IMR-90 (cell line): ENCODE measurements at regions not wholly inside any gene's neighbourhood (a gene's known extent, or its start where the extent isn't known, plus 50 kb on each side); places are given as distances from the start of the nearest gene placed in this dataset.
A peak's percentile ranks its signal among the peaks of the same experiment; 100 is the strongest.

Source experiments
- ATAC-seq: fragments of 200-7000 bp; cut with Tn5 transposase; 2 replicates; pipeline ENCODE4 v1.9.1; 2020; ENCODE audit warnings: low read depth, mild to moderate bottlenecking, moderate library complexity
- BruUV-seq: library from RNA; stranded (reverse); fragments of 400-500 nt; replicated peaks from 2 replicates; lab custom pipeline; 2021; lab: Mats Ljungman, UMichigan
- CTCF ChIA-PET: fragments of 300-600 bp; formaldehyde crosslinking; extraction: SDS; loops from one replicate; lab custom pipeline; 2021; ENCODE audit warnings: antibody characterized with exemption; lab: Yijun Ruan, JAX
- POLR2A ChIA-PET: fragments of 300-600 bp; sonication (Branson Sonifier 250); formaldehyde crosslinking; loops from one replicate; lab custom pipeline; 2022; ENCODE audit warnings: antibody characterized with exemption; ENCODE audit not compliant: unreplicated experiment; lab: Charles Lee
- DNase-seq: peaks from one replicate; pipeline ENCODE4 v3.0.0; 2013
- H2AFZ ChIP-seq: replicated peaks from 2 replicates; pipeline ENCODE3; 2013; ENCODE audit warnings: low read length, mild to moderate bottlenecking; ENCODE audit not compliant: poor library complexity
- H2AK5ac ChIP-seq: 2 replicates; pipeline ENCODE4 v1.6.1; 2013; ENCODE audit warnings: low read depth, low read length, inconsistent platforms
- H2AK9ac ChIP-seq: replicated peaks from 2 replicates; pipeline ENCODE3; 2013; ENCODE audit warnings: mild to moderate bottlenecking, low read depth, low read length, moderate library complexity; ENCODE audit not compliant: poor library complexity
- H2BK120ac ChIP-seq: 2 replicates; pipeline ENCODE4 v1.6.1; 2013; ENCODE audit warnings: low read depth, low read length, inconsistent platforms
- H2BK15ac ChIP-seq: 3 replicates; pipeline ENCODE4 v1.6.1; 2013; ENCODE audit warnings: low read depth, low read length, inconsistent platforms
- H2BK20ac ChIP-seq: 2 replicates; pipeline ENCODE4 v1.6.1; 2013; ENCODE audit warnings: low read depth, mild to moderate bottlenecking, inconsistent platforms, low read length, moderate library complexity
- H2BK5ac ChIP-seq: 2 replicates; pipeline ENCODE4 v1.6.1; 2013; ENCODE audit warnings: mild to moderate bottlenecking, low read depth, low read length, inconsistent platforms; ENCODE audit not compliant: poor library complexity, severe bottlenecking
- H3K14ac ChIP-seq: replicated peaks from 2 replicates; pipeline ENCODE4 v1.6.1; 2013; ENCODE audit warnings: low read depth, low read length, inconsistent platforms
- H3K18ac ChIP-seq: 2 replicates; pipeline ENCODE4 v1.6.1; 2013; ENCODE audit warnings: low read depth, low read length, control low read depth
- H3K23ac ChIP-seq: 2 replicates; pipeline ENCODE4 v1.6.1; 2013; ENCODE audit warnings: low read depth, low read length, inconsistent platforms
- H3K27ac ChIP-seq: 2 replicates; pipeline ENCODE4 v1.5.1; 2013; ENCODE audit warnings: mild to moderate bottlenecking, control low read depth, low read length; ENCODE audit not compliant: insufficient read depth
- H3K27me3 ChIP-seq: 2 replicates; pipeline ENCODE4 v1.6.1; 2013; ENCODE audit warnings: low read length; ENCODE audit not compliant: control insufficient read depth, insufficient read depth
- H3K36me3 ChIP-seq: 2 replicates; pipeline ENCODE4 v1.6.1; 2013; ENCODE audit warnings: low read length, mixed read lengths; ENCODE audit not compliant: control insufficient read depth, insufficient read depth
- H3K4ac ChIP-seq: 2 replicates; pipeline ENCODE4 v1.6.1; 2013; ENCODE audit warnings: low read depth, low read length, inconsistent platforms
- H3K4me1 ChIP-seq: 2 replicates; pipeline ENCODE4 v1.6.1; 2013; ENCODE audit warnings: low read length, mixed read lengths; ENCODE audit not compliant: control insufficient read depth, insufficient read depth
- H3K4me2 ChIP-seq: 2 replicates; pipeline ENCODE4 v1.6.1; 2013; ENCODE audit warnings: low read depth, mild to moderate bottlenecking, control low read depth, low read length, moderate library complexity
- H3K4me3 ChIP-seq: 2 replicates; pipeline ENCODE4 v1.5.1; 2013; ENCODE audit warnings: low read depth, mild to moderate bottlenecking, control low read depth, low read length, moderate library complexity; ENCODE audit not compliant: insufficient read depth
- H3K56ac ChIP-seq: 2 replicates; pipeline ENCODE4 v1.6.1; 2013; ENCODE audit warnings: low read length, inconsistent platforms; ENCODE audit not compliant: insufficient read depth; ENCODE audit errors: extremely low read depth
- H3K79me1 ChIP-seq, 2 experiments: 2 replicates each; pipeline ENCODE4 v1.6.1; 2013; ENCODE audit warnings: low read length in 2 of 2, inconsistent platforms in 1 of 2, low read depth in 1 of 2
- H3K9ac ChIP-seq: 2 replicates; pipeline ENCODE4 v1.6.1; 2013; ENCODE audit warnings: low read depth, low read length, control low read depth
- H3K9me1 ChIP-seq: 2 replicates; pipeline ENCODE4 v1.6.1; 2013; ENCODE audit warnings: low read length, inconsistent platforms; ENCODE audit not compliant: insufficient read depth
- H3K9me3 ChIP-seq: 2 replicates; pipeline ENCODE4 v1.6.1; 2013; ENCODE audit warnings: low read length; ENCODE audit not compliant: control insufficient read depth, insufficient read depth
- H4K20me1 ChIP-seq: 2 replicates; pipeline ENCODE4 v1.6.1; 2013; ENCODE audit warnings: low read length, inconsistent platforms; ENCODE audit not compliant: insufficient read depth
- H4K5ac ChIP-seq: 2 replicates; pipeline ENCODE4 v1.6.1; 2013; ENCODE audit warnings: mild to moderate bottlenecking, low read depth, low read length, control low read depth
- H4K8ac ChIP-seq, 2 experiments: 2 replicates each; pipeline ENCODE4 v1.6.1; 2013; ENCODE audit warnings: low read depth in 2 of 2, low read length in 2 of 2, control low read depth in 1 of 2, inconsistent platforms in 1 of 2
- H4K91ac ChIP-seq: 2 replicates; pipeline ENCODE4 v1.6.1; 2013; ENCODE audit warnings: low read depth, low read length, inconsistent platforms; ENCODE audit not compliant: insufficient read depth
- CEBPB ChIP-seq: IDR thresholded peaks from 2 replicates; pipeline ENCODE4 v1.6.1; 2012; ENCODE audit warnings: low read depth, low read length, improper control_type of control experiment
- CTCF ChIP-seq: conservative IDR thresholded peaks from 2 replicates; pipeline ENCODE4 v1.5.1; 2012; ENCODE audit warnings: mild to moderate bottlenecking, low read depth, low read length, improper control_type of control experiment
- ELK1 ChIP-seq: fragments of 150-350 bp; IDR thresholded peaks from 2 replicates; pipeline ENCODE4 v1.6.1; 2016; ENCODE audit warnings: low read depth, mild to moderate bottlenecking, low read length, moderate library complexity, borderline replicate concordance
- FOS ChIP-seq: fragments of 150-350 bp; IDR thresholded peaks from 2 replicates; pipeline ENCODE4 v1.6.1; 2016; ENCODE audit warnings: low read depth, low read length
- MAFK ChIP-seq: IDR thresholded peaks from 2 replicates; pipeline ENCODE4 v1.6.1; 2012; ENCODE audit warnings: low read depth, low read length, improper control_type of control experiment
- MAZ ChIP-seq: IDR thresholded peaks from 2 replicates; pipeline ENCODE4 v1.6.1; 2012; ENCODE audit warnings: low read depth, mild to moderate bottlenecking, low read length, improper control_type of control experiment, moderate library complexity, borderline replicate concordance
- MXI1 ChIP-seq: IDR thresholded peaks from 2 replicates; pipeline ENCODE4 v1.6.1; 2012; ENCODE audit warnings: low read depth, mild to moderate bottlenecking, low read length, moderate library complexity, borderline replicate concordance
- NFE2L2 ChIP-seq: fragments of 150-350 bp; IDR thresholded peaks from 2 replicates; pipeline ENCODE4 v1.6.1; 2016; ENCODE audit warnings: low read depth, mild to moderate bottlenecking, low read length
- POLR2A ChIP-seq: IDR thresholded peaks from 2 replicates; pipeline ENCODE4 v1.6.1; 2012; ENCODE audit warnings: mild to moderate bottlenecking, low read depth, low read length
- RAD21 ChIP-seq: IDR thresholded peaks from 2 replicates; pipeline ENCODE4 v1.6.1; 2012; ENCODE audit warnings: low read length, improper control_type of control experiment
- RCOR1 ChIP-seq: IDR thresholded peaks from 2 replicates; pipeline ENCODE4 v1.6.1; 2012; ENCODE audit warnings: mild to moderate bottlenecking, low read length, improper control_type of control experiment; ENCODE audit not compliant: insufficient replicate concordance
- RFX5 ChIP-seq: IDR thresholded peaks from 2 replicates; pipeline ENCODE4 v1.8.0; 2012; ENCODE audit warnings: low read depth, mild to moderate bottlenecking, low read length, moderate library complexity
- SMC3 ChIP-seq: fragments of 150-350 bp; IDR thresholded peaks from 2 replicates; pipeline ENCODE4 v1.6.1; 2016; ENCODE audit warnings: low read depth, mild to moderate bottlenecking, antibody characterized with exemption, low read length, moderate library complexity
- USF2 ChIP-seq: fragments of 150-350 bp; IDR thresholded peaks from 2 replicates; pipeline ENCODE4 v1.6.1; 2017; ENCODE audit warnings: mild to moderate bottlenecking, antibody characterized with exemption, low read length, low read depth
- WGBS, 2 experiments: methylation state at CpG; one replicate each; pipeline versions ENCODE4 v1.1.5 to v1.1.7; 2013; ENCODE audit warnings: missing lambda C conversion rate in 2 of 2; ENCODE audit not compliant: insufficient read length in 1 of 2; ENCODE audit errors: extremely low coverage in 2 of 2; 5-methylcytosine and 5-hydroxymethylcytosine counted together
- dilution Hi-C: fragments of 300-500 bp; cut with HindIII; formaldehyde crosslinking; loops from one replicate; pipeline ENCODE4 v1.14.3; 2018; ENCODE audit warnings: low sequenced_read_pairs; ENCODE audit not compliant: unreplicated experiment
- in situ Hi-C: fragments of 300-500 bp; cut with MboI; formaldehyde crosslinking; loops from 3 replicates; pipeline ENCODE4 v1.14.3; 2019; ENCODE audit warnings: low sequenced_read_pairs, inconsistent platforms, mixed read lengths
- intact Hi-C: fragments of 100-400 bp; cut with micrococcal nuclease; formaldehyde crosslinking; loops from 2 replicates; pipeline ENCODE4 v1.10.0; 2022

GRCh38 chr5:92559331-92559730 lies 1021.7 kb downstream of the NR2F1-AS1 start:
- BruUV-seq, result no TSS peak
- Histone ChIP-seq H2BK120ac (peak overlapping the region; percentile 72; the same call in 1 of the 2 replicates), H3K27me3 (no peaks in the 10 kb centered on the region), H2AK5ac (peak overlapping the region; percentile 56; the same call in 1 of the 2 replicates), H2BK15ac (no peak overlapping the region), H2BK5ac (peak overlapping the region; percentile 99), H4K5ac (peak overlapping the region; percentile 77; the same call in 1 of the 2 replicates), H3K4me2 (no peak overlapping the region), H4K8ac (peak overlapping the region; percentile 6 to 51; a peak in 1 of 4 replicates), H3K23ac (no peak overlapping the region), H3K36me3 (no peaks in the 10 kb centered on the region), H3K27ac (no peak overlapping the region; the same call in 1 of the 2 replicates), H2BK20ac (peak overlapping the region; percentile 89), H3K4me1 (peaks cover 10% of the 10 kb centered on the region), H3K14ac (no peak overlapping the region; the same call in 1 of the 2 replicates), H3K9me1 (no peaks in the 10 kb centered on the region), H3K18ac (peak overlapping the region; percentile 89), H4K91ac (peak overlapping the region; percentile 80), H2AFZ (no peak overlapping the region), H3K9ac (no peak overlapping the region), H3K4me3 (no peak overlapping the region), H3K56ac (no peak overlapping the region), H3K4ac (peak overlapping the region; percentile 81), H3K9me3 (no peaks in the 10 kb centered on the region), H2AK9ac (no peak overlapping the region), H3K79me1 (no peaks in the 10 kb centered on the region), H4K20me1 (no peaks in the 10 kb centered on the region)
- no CpG with 5 or more reads among the region's 4 CpGs for WGBS, 2 experiments
- dilution Hi-C loops (no loop called here), intact Hi-C loops (loop anchor here (10.0 kb wide), 1 partner anchor 1245 kb away; no protein-coding TSS in a partner anchor), in situ Hi-C loops (no loop called here)
- ChIA-PET POLR2A (no interaction called here), CTCF (no interaction called here)
- no peak for DNase-seq
- TF ChIP-seq FOS, result no peak
- no peak for TF ChIP-seq MXI1
- no peak for TF ChIP-seq RFX5
- TF ChIP-seq POLR2A, result no peak
- no peak for TF ChIP-seq CTCF
- TF ChIP-seq USF2, result no peak
- no peak for TF ChIP-seq RAD21
- TF ChIP-seq ELK1, result no peak
- TF ChIP-seq RCOR1, result no peak
- TF ChIP-seq NFE2L2, result no peak
- no peak for TF ChIP-seq MAFK
- no peak for TF ChIP-seq MAZ
- TF ChIP-seq CEBPB, result no peak
- TF ChIP-seq SMC3, result no peak
- ATAC-seq, result no peak
